ENCODE measurements at regions not wholly inside any gene's neighbourhood (a gene's known extent, or its start where the extent isn't known, plus 50 kb on each side); places are given as distances from the start of the nearest gene placed in this dataset.

DNA sequence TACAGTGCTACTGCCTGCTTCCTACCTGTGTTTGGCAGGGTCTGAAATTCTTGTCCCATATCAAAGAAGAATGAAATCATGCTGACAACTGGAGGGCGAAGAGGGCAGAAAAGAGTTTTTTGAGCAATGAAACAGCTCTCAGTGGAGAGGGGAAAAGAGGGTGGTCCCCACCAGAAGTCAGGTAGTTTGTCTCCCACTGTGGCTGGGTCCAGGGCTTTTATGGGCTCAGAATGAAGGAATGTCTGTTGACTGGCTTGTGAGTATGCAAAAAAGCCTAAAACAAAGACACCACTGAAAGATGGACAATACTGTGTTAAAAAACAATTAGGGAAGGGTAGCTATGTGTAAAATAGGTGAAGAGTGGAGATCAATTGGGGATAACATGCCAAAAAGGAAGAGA, 115.0 kb downstream of the ADAM29 start:
- no peaks in the 10 kb centered on the region for H3K4me1 Mint-ChIP-seq (ENCODE audit: low read depth)
- no peak overlapping the region for H3K27ac Mint-ChIP-seq
- H3K27me3 Mint-ChIP-seq = no peaks in the 10 kb centered on the region
- peaks cover under 1% of the 10 kb centered on the region for H3K9me3 Mint-ChIP-seq (ENCODE audit: low read depth)
- no peaks in the 10 kb centered on the region for H3K36me3 Mint-ChIP-seq
- no peak overlapping the region for H3K4me3 Mint-ChIP-seq

DNA sequence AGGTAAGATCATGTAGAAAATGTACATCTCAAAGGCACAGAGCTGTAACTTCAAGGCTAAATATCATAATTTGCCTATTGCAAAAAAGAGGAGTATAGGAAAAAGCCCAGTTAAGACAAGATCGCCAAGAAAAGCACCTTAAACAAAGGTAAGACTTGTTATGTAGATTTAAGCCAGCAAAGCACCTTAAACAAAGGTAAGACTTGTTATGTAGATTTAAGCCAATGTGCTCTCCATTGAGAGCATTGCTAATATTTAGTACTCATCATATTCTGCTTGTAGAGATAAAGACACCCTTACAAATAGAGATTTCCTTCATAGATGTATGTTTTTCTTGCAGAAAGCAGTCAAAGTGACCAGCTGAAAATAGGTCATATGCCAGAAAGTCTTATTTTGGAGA, 115.8 kb downstream of the ADAM29 start:
- Mint-ChIP-seq H3K9me3 (ENCODE audit: low read depth) (no peaks in the 10 kb centered on the region), H3K27ac (no peak overlapping the region), H3K4me1 (ENCODE audit: low read depth) (no peaks in the 10 kb centered on the region), H3K4me3 (no peak overlapping the region), H3K36me3 (no peaks in the 10 kb centered on the region), H3K27me3 (no peaks in the 10 kb centered on the region)

DNA sequence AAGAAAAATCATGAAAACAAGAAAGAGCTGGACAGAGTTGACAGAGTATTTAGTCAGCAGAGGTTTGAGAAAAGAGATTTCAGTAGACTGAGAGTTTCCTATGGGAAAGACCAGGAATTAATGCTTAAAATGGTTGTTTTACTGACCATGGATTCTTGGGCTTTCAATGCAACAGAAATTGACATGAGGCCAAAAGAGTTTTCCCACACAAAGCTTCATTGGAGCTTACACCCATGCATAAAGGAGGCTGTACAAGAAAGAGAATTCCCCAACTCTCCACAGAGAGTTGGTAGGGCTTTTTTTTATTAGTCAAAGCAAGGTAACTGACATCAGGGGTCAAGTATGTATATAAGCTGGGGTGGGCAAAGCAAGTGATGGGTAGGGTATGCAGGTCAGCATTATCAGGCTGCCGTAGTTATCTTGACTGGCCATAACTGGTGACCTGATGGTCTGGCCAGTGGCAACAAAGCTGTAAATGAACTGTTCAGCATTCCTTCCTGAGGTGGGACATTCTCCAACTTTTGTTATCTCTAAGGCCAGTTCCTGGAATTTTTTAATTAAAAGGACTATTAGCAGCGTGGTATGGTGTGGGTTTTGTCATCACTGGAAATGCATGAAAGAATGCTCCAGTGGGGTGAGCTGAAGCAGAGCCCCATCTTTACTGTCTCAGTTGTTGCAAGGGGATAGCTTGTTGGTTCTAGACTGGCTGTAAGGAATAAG, 117.0 kb downstream of the ADAM29 start:
- no peak overlapping the region for H3K4me3 Mint-ChIP-seq
- no peak overlapping the region for H3K27ac Mint-ChIP-seq
- H3K36me3 Mint-ChIP-seq = no peaks in the 10 kb centered on the region
- H3K9me3 Mint-ChIP-seq (ENCODE audit: low read depth) = no peaks in the 10 kb centered on the region
- no peaks in the 10 kb centered on the region for H3K27me3 Mint-ChIP-seq
- H3K4me1 Mint-ChIP-seq (ENCODE audit: low read depth) = no peaks in the 10 kb centered on the region

DNA sequence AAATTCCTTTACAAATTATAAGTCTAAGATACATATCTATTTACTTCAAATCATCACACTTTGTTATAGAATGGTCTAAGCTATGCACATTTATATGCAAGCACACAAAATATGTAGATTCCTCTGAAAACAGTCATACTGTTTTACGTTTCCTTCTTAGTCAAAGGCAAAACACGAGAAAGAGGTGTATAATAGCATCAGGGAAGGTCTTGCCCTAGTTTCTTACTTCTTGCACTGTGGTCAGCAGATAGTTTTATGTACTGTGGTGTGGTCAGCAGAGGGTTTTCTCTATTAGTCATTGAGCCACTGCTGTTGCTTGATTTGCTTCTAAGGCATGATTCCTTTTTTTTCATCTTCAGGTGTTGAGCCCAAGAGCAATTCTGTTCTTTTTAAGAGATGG, 117.7 kb downstream of the ADAM29 start:
- H3K9me3 Mint-ChIP-seq (ENCODE audit: low read depth) = no peaks in the 10 kb centered on the region
- no peaks in the 10 kb centered on the region for H3K27me3 Mint-ChIP-seq
- H3K4me3 Mint-ChIP-seq = no peak overlapping the region
- H3K4me1 Mint-ChIP-seq (ENCODE audit: low read depth) = no peaks in the 10 kb centered on the region
- no peak overlapping the region for H3K27ac Mint-ChIP-seq
- H3K36me3 Mint-ChIP-seq = no peaks in the 10 kb centered on the region

DNA sequence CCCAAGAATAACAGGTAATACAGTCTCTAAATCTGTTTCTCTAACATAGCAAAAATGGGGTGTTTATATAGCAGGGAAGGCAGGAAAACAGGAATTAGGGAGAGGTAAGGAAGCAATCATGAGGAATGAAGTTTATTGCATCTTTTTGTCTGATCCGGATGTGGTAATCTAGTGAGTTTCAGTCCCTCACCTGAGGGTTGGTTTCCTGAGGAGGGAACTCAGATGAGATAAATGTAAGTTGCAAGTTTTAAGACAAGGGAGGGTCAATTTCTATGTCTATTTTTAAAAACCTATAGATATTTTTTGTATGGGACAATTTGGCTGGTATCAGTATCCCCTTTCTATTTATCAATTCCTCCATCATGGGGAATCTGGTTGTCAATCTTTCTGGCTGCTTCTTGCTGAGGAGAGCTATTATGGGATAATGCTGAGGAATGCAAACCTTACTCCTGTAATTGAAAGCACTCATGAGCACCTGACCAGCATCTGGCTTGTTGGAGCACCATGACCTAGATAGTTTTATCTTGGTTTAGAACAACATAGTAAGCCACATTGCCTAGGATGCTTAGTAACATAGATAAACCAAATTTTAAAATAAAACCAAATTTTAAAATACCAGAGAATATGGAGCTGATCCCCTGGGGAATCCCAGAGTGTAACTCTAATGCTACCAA, 130.1 kb downstream of the ADAM29 start:
- H3K27me3 Mint-ChIP-seq = no peaks in the 10 kb centered on the region
- no peaks in the 10 kb centered on the region for H3K4me1 Mint-ChIP-seq (ENCODE audit: low read depth)
- H3K36me3 Mint-ChIP-seq = no peaks in the 10 kb centered on the region
- H3K4me3 Mint-ChIP-seq = no peak overlapping the region
- no peak overlapping the region for H3K27ac Mint-ChIP-seq
- peaks cover 2% of the 10 kb centered on the region for H3K9me3 Mint-ChIP-seq (ENCODE audit: low read depth)

DNA sequence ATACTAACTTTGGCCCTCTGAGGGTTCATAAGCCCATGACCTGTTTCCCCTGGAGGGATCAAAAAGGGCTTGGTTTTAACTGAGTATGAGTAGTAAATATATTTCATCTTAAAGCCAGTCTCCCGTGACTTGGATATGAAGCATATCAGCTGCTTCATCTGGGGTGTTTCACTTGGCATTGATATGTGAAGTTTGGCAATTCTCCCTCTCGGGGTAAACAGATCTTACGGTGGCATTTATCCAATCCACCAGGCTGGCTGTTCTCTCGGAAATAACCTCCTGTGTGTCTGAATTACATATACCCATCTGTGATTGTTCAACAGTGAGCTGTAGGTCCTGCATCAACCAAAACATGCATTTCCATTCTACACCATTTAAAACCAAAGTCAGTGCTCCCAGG, 130.7 kb downstream of the ADAM29 start:
- H3K4me1 Mint-ChIP-seq (ENCODE audit: low read depth) = no peaks in the 10 kb centered on the region
- no peak overlapping the region for H3K4me3 Mint-ChIP-seq
- H3K27ac Mint-ChIP-seq = no peak overlapping the region
- H3K9me3 Mint-ChIP-seq (ENCODE audit: low read depth) = no peaks in the 10 kb centered on the region
- no peaks in the 10 kb centered on the region for H3K27me3 Mint-ChIP-seq
- H3K36me3 Mint-ChIP-seq = no peaks in the 10 kb centered on the region

DNA sequence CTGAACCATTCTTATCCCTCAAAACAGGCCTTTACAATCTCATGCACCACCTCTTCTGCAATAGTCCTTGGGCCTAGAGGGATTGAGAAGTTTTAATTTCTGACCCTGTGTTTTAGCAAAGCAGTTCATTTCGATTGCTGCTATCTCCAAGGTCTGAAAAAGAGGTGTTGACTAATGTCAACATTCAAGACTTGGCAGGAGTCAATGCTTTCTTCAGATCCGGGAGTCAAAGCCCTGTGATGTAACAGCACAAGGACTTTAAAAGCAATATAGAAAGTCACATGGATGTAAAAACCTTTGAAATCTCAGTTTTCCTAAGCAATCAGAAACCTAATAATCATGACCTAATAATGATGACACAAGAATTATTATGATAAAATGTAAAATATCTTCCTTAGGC, 133.8 kb downstream of the ADAM29 start:
- peaks cover 4% of the 10 kb centered on the region for H3K9me3 Mint-ChIP-seq (ENCODE audit: low read depth)
- no peaks in the 10 kb centered on the region for H3K4me1 Mint-ChIP-seq (ENCODE audit: low read depth)
- no peak overlapping the region for H3K27ac Mint-ChIP-seq
- no peaks in the 10 kb centered on the region for H3K27me3 Mint-ChIP-seq
- no peaks in the 10 kb centered on the region for H3K36me3 Mint-ChIP-seq
- H3K4me3 Mint-ChIP-seq = no peak overlapping the region

DNA sequence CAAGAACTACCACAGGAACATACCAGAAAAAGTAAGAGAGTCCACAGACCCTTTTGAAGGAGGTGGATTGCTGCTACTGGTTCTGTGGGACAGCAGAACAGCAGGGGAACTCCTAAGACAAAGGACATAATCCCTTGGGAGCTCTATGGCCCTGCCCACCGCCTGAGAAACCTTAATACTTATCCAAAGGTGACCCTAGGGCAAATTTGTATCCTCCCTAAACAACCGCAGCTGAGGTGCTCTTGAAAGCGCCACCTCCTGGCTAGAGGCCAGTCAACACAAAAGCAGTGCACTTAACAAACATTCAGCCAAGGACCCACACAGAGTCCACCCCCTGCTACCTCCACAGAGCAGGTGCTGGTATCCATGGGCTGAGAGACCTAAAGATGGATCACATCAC, 136.8 kb downstream of the ADAM29 start:
- Mint-ChIP-seq H3K9me3 (ENCODE audit: low read depth) (peaks cover 13% of the 10 kb centered on the region), H3K27me3 (no peaks in the 10 kb centered on the region), H3K36me3 (no peaks in the 10 kb centered on the region), H3K27ac (no peak overlapping the region), H3K4me3 (no peak overlapping the region), H3K4me1 (ENCODE audit: low read depth) (no peaks in the 10 kb centered on the region)

DNA sequence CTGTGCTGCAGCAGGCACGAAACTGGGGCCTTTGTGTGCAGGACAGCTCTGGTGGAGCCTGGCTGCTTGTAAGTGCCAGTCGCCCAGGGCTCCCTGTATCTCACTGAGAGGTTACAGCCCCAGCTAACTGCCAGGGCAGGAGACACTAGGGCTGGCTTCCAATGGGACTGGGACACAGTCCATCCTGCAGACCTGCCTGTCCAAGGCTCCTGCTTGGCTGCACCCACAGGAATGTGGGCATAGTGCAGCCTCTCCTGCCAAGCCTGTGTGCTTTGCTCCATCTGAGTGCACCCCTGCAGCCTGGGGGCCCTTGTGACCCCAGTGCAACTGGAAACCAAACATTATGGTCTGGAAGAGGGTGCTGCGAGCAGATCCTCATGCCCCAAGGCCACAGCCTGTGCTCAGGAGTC, 144.0 kb downstream of the ADAM29 start:
- H3K27me3 Mint-ChIP-seq = no peaks in the 10 kb centered on the region
- H3K27ac Mint-ChIP-seq = no peak overlapping the region
- no peak overlapping the region for H3K4me3 Mint-ChIP-seq
- no peaks in the 10 kb centered on the region for H3K36me3 Mint-ChIP-seq
- H3K4me1 Mint-ChIP-seq (ENCODE audit: low read depth) = no peaks in the 10 kb centered on the region
- H3K9me3 Mint-ChIP-seq (ENCODE audit: low read depth) = peaks cover 15% of the 10 kb centered on the region

DNA sequence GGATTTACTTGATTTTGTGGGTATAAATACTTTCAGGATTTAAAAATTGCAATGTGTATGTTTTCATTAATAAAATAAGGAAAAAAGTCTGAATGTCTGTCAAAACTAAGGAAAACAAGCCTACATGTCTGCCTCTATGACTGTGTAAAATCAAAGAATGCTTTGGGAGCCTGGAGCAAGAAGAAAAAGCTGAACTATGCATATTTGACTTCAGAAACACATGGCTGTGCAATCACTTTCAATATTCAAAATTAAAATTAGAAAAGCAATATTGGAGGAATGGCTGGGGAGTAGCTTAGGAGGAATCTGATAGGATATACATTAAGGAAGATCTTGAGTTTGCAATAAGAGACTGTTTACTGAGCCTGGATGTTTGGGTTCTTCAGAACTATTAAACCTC, 147.1 kb downstream of the ADAM29 start:
- H3K27ac Mint-ChIP-seq = no peak overlapping the region
- H3K36me3 Mint-ChIP-seq = no peaks in the 10 kb centered on the region
- peaks cover 6% of the 10 kb centered on the region for H3K9me3 Mint-ChIP-seq (ENCODE audit: low read depth)
- no peak overlapping the region for H3K4me3 Mint-ChIP-seq
- no peaks in the 10 kb centered on the region for H3K4me1 Mint-ChIP-seq (ENCODE audit: low read depth)
- H3K27me3 Mint-ChIP-seq = no peaks in the 10 kb centered on the region

DNA sequence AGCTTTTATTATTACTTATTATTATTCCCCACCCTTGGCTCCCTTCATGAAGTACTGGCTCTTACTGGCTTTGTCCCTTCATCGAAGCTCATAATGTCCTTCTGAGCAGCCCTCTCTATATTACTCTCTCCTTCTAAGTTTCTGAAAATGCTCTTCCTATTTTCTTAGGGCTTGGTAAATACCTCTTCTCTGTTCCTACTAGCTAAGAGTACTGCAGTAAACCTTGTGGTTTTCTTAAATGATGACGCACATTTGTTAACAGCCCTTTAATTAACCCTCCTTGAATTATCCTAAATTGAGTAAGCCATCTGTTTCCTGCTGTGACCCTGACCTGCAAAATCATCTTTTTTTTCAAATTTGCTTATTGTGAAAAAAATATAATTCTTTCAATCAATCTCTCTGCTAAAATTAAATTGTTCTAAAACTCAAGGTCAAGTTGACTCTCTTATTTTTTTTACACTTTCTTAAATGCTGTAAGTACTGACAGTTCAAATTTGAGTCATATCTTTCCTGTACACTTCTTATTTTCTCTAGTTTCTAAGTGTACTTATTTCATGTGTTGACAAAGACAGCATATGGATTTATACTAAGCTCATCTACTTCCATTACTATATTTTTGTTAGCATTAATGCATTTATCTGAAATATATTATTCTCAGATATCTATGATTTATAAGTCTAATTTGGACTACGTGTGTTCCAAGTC, 148.9 kb downstream of the ADAM29 start:
- Mint-ChIP-seq H3K27me3 (no peaks in the 10 kb centered on the region), H3K4me3 (no peak overlapping the region), H3K36me3 (no peaks in the 10 kb centered on the region), H3K27ac (no peak overlapping the region), H3K4me1 (ENCODE audit: low read depth) (no peaks in the 10 kb centered on the region), H3K9me3 (ENCODE audit: low read depth) (peaks cover 6% of the 10 kb centered on the region)

DNA sequence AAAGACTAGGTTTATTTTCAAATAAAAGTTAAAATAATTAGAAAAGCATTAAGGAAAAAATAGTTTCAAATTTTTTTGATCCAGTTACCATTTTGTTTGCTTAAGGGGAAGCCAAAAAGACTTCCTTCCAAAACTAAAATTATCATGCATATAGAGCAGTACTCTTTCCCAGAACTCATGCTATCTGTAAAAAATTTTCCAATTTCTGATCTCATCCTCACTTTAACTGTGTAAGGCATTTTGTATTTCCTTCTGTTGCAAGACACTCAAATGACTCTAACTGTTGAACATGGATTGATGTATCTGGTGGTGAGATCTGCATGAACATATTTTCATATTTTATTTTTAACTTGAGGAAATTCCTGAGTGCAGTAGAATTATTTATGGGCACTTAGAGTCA, 150.1 kb downstream of the ADAM29 start:
- Mint-ChIP-seq H3K36me3 (no peaks in the 10 kb centered on the region), H3K4me1 (ENCODE audit: low read depth) (no peaks in the 10 kb centered on the region), H3K27me3 (no peaks in the 10 kb centered on the region), H3K9me3 (ENCODE audit: low read depth) (peaks cover 7% of the 10 kb centered on the region), H3K27ac (no peak overlapping the region), H3K4me3 (no peak overlapping the region)

DNA sequence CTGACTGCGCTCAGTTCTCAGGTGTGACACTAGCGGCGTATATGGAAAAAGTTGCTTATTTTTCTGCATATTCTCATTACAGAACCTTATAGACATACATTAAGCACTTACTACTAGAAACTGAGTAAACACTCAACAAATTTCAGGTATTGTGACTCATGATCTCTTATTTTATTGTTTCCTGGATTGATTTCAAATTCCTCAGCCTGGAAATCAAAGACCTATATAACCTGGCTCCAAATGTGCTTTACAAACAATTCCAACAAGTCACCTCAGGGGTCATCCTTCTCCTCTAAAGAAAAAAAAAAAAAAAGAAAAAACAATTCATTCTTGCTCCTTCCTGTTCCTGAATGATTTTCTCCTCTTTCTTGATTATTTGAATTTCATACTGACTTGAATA, 152.3 kb downstream of the ADAM29 start:
- H3K4me3 Mint-ChIP-seq = no peak overlapping the region
- no peaks in the 10 kb centered on the region for H3K4me1 Mint-ChIP-seq (ENCODE audit: low read depth)
- peaks cover 8% of the 10 kb centered on the region for H3K9me3 Mint-ChIP-seq (ENCODE audit: low read depth)
- H3K36me3 Mint-ChIP-seq = no peaks in the 10 kb centered on the region
- no peak overlapping the region for H3K27ac Mint-ChIP-seq
- H3K27me3 Mint-ChIP-seq = no peaks in the 10 kb centered on the region

DNA sequence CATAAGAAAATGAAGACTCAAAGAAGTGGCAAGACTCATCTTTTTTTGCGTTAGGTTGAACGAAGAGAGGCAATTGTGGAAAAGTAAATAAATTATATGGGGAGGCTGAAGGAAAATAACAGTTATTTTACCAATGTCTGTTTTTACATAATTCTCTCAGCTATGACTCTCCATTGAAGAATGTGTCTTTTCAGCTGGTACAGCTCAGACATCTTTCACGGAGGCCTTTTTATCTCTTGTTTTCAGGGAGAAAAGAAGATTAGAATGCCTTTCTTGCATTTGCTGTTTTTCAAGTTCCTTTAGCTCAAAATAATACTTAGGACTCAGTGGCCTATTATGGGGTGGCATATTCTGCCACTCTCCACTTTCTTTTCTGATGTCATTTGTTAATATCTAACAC, 153.0 kb downstream of the ADAM29 start:
- no peaks in the 10 kb centered on the region for H3K27me3 Mint-ChIP-seq
- H3K9me3 Mint-ChIP-seq (ENCODE audit: low read depth) = peaks cover 8% of the 10 kb centered on the region
- H3K4me3 Mint-ChIP-seq = no peak overlapping the region
- no peaks in the 10 kb centered on the region for H3K36me3 Mint-ChIP-seq
- H3K4me1 Mint-ChIP-seq (ENCODE audit: low read depth) = no peaks in the 10 kb centered on the region
- no peak overlapping the region for H3K27ac Mint-ChIP-seq

DNA sequence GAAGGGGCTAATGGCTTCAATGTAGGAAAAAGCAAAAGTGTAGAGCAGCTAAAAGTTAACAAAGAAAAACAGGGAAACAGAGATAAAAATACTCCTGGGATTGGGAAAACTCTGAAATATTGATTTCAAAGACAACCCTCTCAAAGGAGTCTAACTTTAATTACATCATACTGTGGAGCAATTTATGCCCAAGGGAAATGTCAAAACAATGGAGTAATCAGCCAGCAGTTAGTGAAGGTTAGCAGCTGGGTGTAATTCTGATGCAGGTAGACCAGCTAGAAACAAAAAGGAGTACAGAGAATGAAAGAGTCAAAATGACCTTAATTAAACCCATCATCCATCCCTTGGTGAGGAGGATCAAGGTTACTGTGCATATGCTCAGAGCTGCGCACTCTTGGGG, 169.0 kb downstream of the ADAM29 start:
- Mint-ChIP-seq H3K36me3 (no peaks in the 10 kb centered on the region), H3K27ac (no peak overlapping the region), H3K27me3 (no peaks in the 10 kb centered on the region), H3K4me1 (ENCODE audit: low read depth) (no peaks in the 10 kb centered on the region), H3K9me3 (ENCODE audit: low read depth) (no peaks in the 10 kb centered on the region), H3K4me3 (no peak overlapping the region)
